ENCODE measurements at regions not wholly inside any gene's neighbourhood (a gene's known extent, or its start where the extent isn't known, plus 50 kb on each side); places are given as distances from the start of the nearest gene placed in this dataset.

- DNase-seq = no peak
- Histone ChIP-seq H3K9me3 (no peaks in the 10 kb centered on the region), H3K27me3 (no peaks in the 10 kb centered on the region), H3K4me3 (no peak overlapping the region), H3K4me1 (no peaks in the 10 kb centered on the region), H3K27ac (no peak overlapping the region), H3K36me3 (no peaks in the 10 kb centered on the region)
- intact Hi-C loops (cut with DNase I; ENCODE audit: low total_unique reads) = no loop called here
- TF ChIP-seq, protein P1, sequence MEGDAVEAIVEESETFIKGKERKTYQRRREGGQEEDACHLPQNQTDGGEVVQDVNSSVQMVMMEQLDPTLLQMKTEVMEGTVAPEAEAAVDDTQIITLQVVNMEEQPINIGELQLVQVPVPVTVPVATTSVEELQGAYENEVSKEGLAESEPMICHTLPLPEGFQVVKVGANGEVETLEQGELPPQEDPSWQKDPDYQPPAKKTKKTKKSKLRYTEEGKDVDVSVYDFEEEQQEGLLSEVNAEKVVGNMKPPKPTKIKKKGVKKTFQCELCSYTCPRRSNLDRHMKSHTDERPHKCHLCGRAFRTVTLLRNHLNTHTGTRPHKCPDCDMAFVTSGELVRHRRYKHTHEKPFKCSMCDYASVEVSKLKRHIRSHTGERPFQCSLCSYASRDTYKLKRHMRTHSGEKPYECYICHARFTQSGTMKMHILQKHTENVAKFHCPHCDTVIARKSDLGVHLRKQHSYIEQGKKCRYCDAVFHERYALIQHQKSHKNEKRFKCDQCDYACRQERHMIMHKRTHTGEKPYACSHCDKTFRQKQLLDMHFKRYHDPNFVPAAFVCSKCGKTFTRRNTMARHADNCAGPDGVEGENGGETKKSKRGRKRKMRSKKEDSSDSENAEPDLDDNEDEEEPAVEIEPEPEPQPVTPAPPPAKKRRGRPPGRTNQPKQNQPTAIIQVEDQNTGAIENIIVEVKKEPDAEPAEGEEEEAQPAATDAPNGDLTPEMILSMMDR (IDR thresholded peaks at IDR 0.05) = no peak
- no peak for TF ChIP-seq POLR2A (IDR thresholded peaks at IDR 0.05)
Observed at GRCh38 chr5:67377631-67378030, 181.0 kb upstream of the CD180 start.

- no peak for TF ChIP-seq POLR2A (IDR thresholded peaks at IDR 0.05)
- TF ChIP-seq, protein P1 (IDR thresholded peaks at IDR 0.05) = no peak
- Histone ChIP-seq H3K27me3 (no peaks in the 10 kb centered on the region), H3K4me3 (no peak overlapping the region), H3K36me3 (no peaks in the 10 kb centered on the region), H3K27ac (no peak overlapping the region), H3K4me1 (no peaks in the 10 kb centered on the region), H3K9me3 (no peaks in the 10 kb centered on the region)
- intact Hi-C loops (cut with DNase I; ENCODE audit: low total_unique reads) = no loop called here
- no peak for DNase-seq
Observed at GRCh38 chr5:67375606-67376005, 179.0 kb upstream of the CD180 start.

DNA sequence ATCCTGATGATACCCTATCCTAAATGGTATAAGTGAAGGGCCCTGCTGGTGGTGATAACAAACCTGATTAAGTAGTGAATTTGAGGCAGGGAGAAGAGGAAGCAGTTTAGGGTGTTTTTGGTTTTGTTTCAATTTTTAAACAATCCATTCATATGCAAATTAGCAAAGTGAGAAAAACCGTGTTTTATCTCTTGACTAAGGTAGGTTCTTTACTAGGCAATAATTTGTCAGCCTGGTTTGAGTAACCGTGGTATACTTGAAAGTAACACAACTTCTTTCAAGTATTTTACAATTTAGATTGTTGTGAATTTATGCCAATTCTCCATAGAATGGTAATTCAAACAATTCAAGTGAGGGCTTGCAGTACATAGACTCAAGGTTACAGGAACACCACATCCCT is 177.8 kb upstream of the CD180 start:
- Histone ChIP-seq H3K36me3 (no peaks in the 10 kb centered on the region), H3K4me1 (no peaks in the 10 kb centered on the region), H3K27ac (no peak overlapping the region), H3K27me3 (no peaks in the 10 kb centered on the region), H3K9me3 (no peaks in the 10 kb centered on the region), H3K4me3 (no peak overlapping the region)
- TF ChIP-seq, protein P1 (IDR thresholded peaks at IDR 0.05) = no peak
- TF ChIP-seq POLR2A (IDR thresholded peaks at IDR 0.05) = no peak
- intact Hi-C loops (cut with DNase I; ENCODE audit: low total_unique reads) = no loop called here
- DNase-seq = no peak

GRCh38 chr5:67373518-67373917 is 176.9 kb upstream of the CD180 start:
- TF ChIP-seq, protein P1 (IDR thresholded peaks at IDR 0.05) = no peak
- no peak for TF ChIP-seq POLR2A (IDR thresholded peaks at IDR 0.05)
- intact Hi-C loops (cut with DNase I; ENCODE audit: low total_unique reads) = no loop called here
- Histone ChIP-seq H3K4me1 (no peaks in the 10 kb centered on the region), H3K4me3 (no peak overlapping the region), H3K36me3 (no peaks in the 10 kb centered on the region), H3K27me3 (no peaks in the 10 kb centered on the region), H3K27ac (no peak overlapping the region), H3K9me3 (no peaks in the 10 kb centered on the region)
- DNase-seq = no peak

GRCh38 chr5:67372887-67373286 is 176.3 kb upstream of the CD180 start:
- DNase-seq = no peak
- no peaks in the 10 kb centered on the region for H3K27me3 ChIP-seq
- no peak overlapping the region for H3K4me3 ChIP-seq
- H3K36me3 ChIP-seq = no peaks in the 10 kb centered on the region
- no peaks in the 10 kb centered on the region for H3K4me1 ChIP-seq
- intact Hi-C loops (cut with DNase I; ENCODE audit: low total_unique reads) = no loop called here
- H3K9me3 ChIP-seq = no peaks in the 10 kb centered on the region
- no peak overlapping the region for H3K27ac ChIP-seq
- no peak for TF ChIP-seq POLR2A (IDR thresholded peaks at IDR 0.05)
- TF ChIP-seq, protein P1 (IDR thresholded peaks at IDR 0.05) = no peak

Measured in uterus (tissue), 3 donors.